SK-N-SH (cell line): ENCODE measurements at regions not wholly inside any gene's neighbourhood (a gene's known extent, or its start where the extent isn't known, plus 50 kb on each side); places are given as distances from the start of the nearest gene placed in this dataset.

Experiments
- CTCF ChIA-PET: fragments of 300-600, 350-600 bp; formaldehyde crosslinking; extraction: SDS; loops from one replicate; lab custom pipeline; 2021; lab: Yijun Ruan, JAX
- POLR2A ChIA-PET: fragments of 350-600 bp; sonication (Branson Sonifier 250); formaldehyde crosslinking; extraction: SDS; loops from one replicate; lab custom pipeline; 2020; ENCODE audit warnings: antibody characterized with exemption, inconsistent platforms; lab: Yijun Ruan, JAX
- DNase-seq: peaks from one replicate; pipeline ENCODE4 v3.0.0; 2012
- H2AFZ ChIP-seq: fragments of 200-600 bp; sonication (generic); 2 replicates; pipeline ENCODE4 v1.8.1; 2016; ENCODE audit warnings: antibody characterized with exemption, mild to moderate bottlenecking, low read depth
- H3F3A ChIP-seq: fragments of 200-600 bp; sonication (generic); replicated peaks from 2 replicates; pipeline ENCODE3; 2016; ENCODE audit warnings: antibody characterized with exemption, mild to moderate bottlenecking; ENCODE audit not compliant: insufficient read depth
- H3K27ac ChIP-seq, 2 experiments: fragments of 200-500 bp in 1 of 2; fragments of 200-600 bp in 1 of 2; sonication (Bioruptor generic) in 1 of 2; sonication (generic), shearing (Covaris generic) in 1 of 2; 2 replicates each; pipeline versions ENCODE4 v1.5.1 to v1.6.1; 2014 to 2016; ENCODE audit warnings: low read depth in 2 of 2, inconsistent platforms in 1 of 2, low read length in 1 of 2, mild to moderate bottlenecking in 1 of 2, mixed read lengths in 1 of 2
- H3K27me3 ChIP-seq: fragments of 200-600 bp; sonication (generic), shearing (Covaris generic); 2 replicates; pipeline ENCODE4 v1.6.1; 2016; ENCODE audit warnings: mixed run types; ENCODE audit not compliant: insufficient read depth
- H3K36me3 ChIP-seq, 2 experiments: fragments of 200-500 bp in 1 of 2; fragments of 200-600 bp in 1 of 2; sonication (Bioruptor generic) in 1 of 2; sonication (generic) in 1 of 2; replicated peaks in 1 of 2; 2 replicates each; pipeline versions ENCODE3 to v1.5.1; 2014 to 2016; ENCODE audit warnings: low read length in 1 of 2, mild to moderate bottlenecking in 1 of 2; ENCODE audit not compliant: insufficient read depth in 2 of 2, control insufficient read depth in 1 of 2
- H3K4me1 ChIP-seq, 2 experiments: fragments of 200-500 bp in 1 of 2; fragments of 200-600 bp in 1 of 2; sonication (Bioruptor generic) in 1 of 2; sonication (generic), shearing (Covaris generic) in 1 of 2; 2 replicates each; pipeline versions ENCODE4 v1.5.1 to v1.6.1; 2014 to 2016; ENCODE audit warnings: low read depth in 1 of 2, low read length in 1 of 2, mixed run types in 1 of 2; ENCODE audit not compliant: insufficient read depth in 2 of 2, control insufficient read depth in 1 of 2
- H3K4me2 ChIP-seq: fragments of 200-600 bp; sonication (generic), shearing (Covaris generic); 2 replicates; pipeline ENCODE4 v1.6.1; 2017; ENCODE audit warnings: mixed run types
- H3K4me3 ChIP-seq, 2 experiments: fragments of 200-500 bp in 1 of 2; fragments of 200-600 bp in 1 of 2; sonication (Bioruptor generic) in 1 of 2; sonication (generic), shearing (Covaris generic) in 1 of 2; 2 replicates each; pipeline versions ENCODE4 v1.5.1 to v1.8.1; 2014 to 2016; ENCODE audit warnings: low read depth in 2 of 2, inconsistent platforms in 1 of 2, low read length in 1 of 2, mild to moderate bottlenecking in 1 of 2, mixed read lengths in 1 of 2, moderate library complexity in 1 of 2
- H3K79me2 ChIP-seq: fragments of 200-600 bp; sonication (generic); 2 replicates; pipeline ENCODE4 v1.8.1; 2017; ENCODE audit warnings: mild to moderate bottlenecking; ENCODE audit not compliant: insufficient read depth
- H3K9ac ChIP-seq: fragments of 200-600 bp; sonication (generic); 2 replicates; pipeline ENCODE4 v1.6.1; 2017; ENCODE audit warnings: mixed run types
- H3K9me2 ChIP-seq: fragments of 200-600 bp; sonication (generic); 2 replicates; pipeline ENCODE4 v1.6.1; 2017; ENCODE audit warnings: mixed run types
- H3K9me3 ChIP-seq: fragments of 200-600 bp; sonication (generic); 2 replicates; pipeline ENCODE4 v1.6.1; 2017; ENCODE audit warnings: mixed run types, mild to moderate bottlenecking, moderate library complexity
- H4K20me1 ChIP-seq: fragments of 200-600 bp; sonication (generic); 2 replicates; pipeline ENCODE4 v1.6.1; 2017; ENCODE audit warnings: mild to moderate bottlenecking, mixed run types; ENCODE audit not compliant: insufficient read depth
- ELF1 ChIP-seq: IDR thresholded peaks from 2 replicates; pipeline ENCODE4 v1.4.0; 2012
- EP300 ChIP-seq, 2 experiments: IDR thresholded peaks; 2 replicates each; pipeline versions ENCODE4 v1.4.0 to v1.6.1; 2012; ENCODE audit warnings: borderline replicate concordance in 1 of 2, low read depth in 1 of 2, low read length in 1 of 2
- EZH2phosphoT487 ChIP-seq: fragments of 200-600 bp; sonication (generic); IDR thresholded peaks from 2 replicates; pipeline ENCODE4 v1.6.1; 2017; ENCODE audit warnings: low read depth, mixed run types, mild to moderate bottlenecking, antibody characterized with exemption, moderate library complexity, borderline replicate concordance
- FOSL2 ChIP-seq: IDR thresholded peaks from 2 replicates; pipeline ENCODE4 v1.4.0; 2012; ENCODE audit warnings: low read depth, mild to moderate bottlenecking, moderate library complexity, borderline replicate concordance
- MEF2A ChIP-seq: IDR thresholded peaks from 2 replicates; pipeline ENCODE4 v1.4.0; 2012; ENCODE audit warnings: low read depth, borderline replicate concordance
- NRF1 ChIP-seq: IDR thresholded peaks from 2 replicates; pipeline ENCODE4 v1.6.1; 2012; ENCODE audit warnings: low read depth, mild to moderate bottlenecking, low read length
- RFX5 ChIP-seq: IDR thresholded peaks from 2 replicates; pipeline ENCODE4 v1.6.1; 2012; ENCODE audit warnings: mild to moderate bottlenecking, improper control_type of control experiment, low read length
- RXRA ChIP-seq: IDR thresholded peaks from 2 replicates; pipeline ENCODE4 v1.4.0; 2012; ENCODE audit warnings: low read depth, mild to moderate bottlenecking, borderline replicate concordance
- SIN3A ChIP-seq: IDR thresholded peaks from 2 replicates; pipeline ENCODE4 v1.6.1; 2012; ENCODE audit warnings: low read depth, mild to moderate bottlenecking, low read length, moderate library complexity, borderline replicate concordance
- SMC3 ChIP-seq: IDR thresholded peaks from 2 replicates; pipeline ENCODE4 v1.6.1; 2012; ENCODE audit warnings: low read depth, low read length, improper control_type of control experiment
- TEAD4 ChIP-seq: IDR thresholded peaks from 2 replicates; pipeline ENCODE4 v1.4.0; 2012; ENCODE audit warnings: mild to moderate bottlenecking, borderline replicate concordance; ENCODE audit not compliant: insufficient read depth
- WGBS: methylation state at CpG from one replicate; pipeline ENCODE4 v1.1.6; 2017; ENCODE audit warnings: low lambda C conversion rate; 5-methylcytosine and 5-hydroxymethylcytosine counted together
- TF ChIP-seq, protein P1 (sequence below): IDR thresholded peaks from 2 replicates; pipeline ENCODE4 v1.4.0; 2012; ENCODE audit warnings: low read depth
- TF ChIP-seq, protein P2 (sequence below): IDR thresholded peaks from 2 replicates; pipeline ENCODE4 v1.4.0; 2012; ENCODE audit warnings: low read depth, borderline replicate concordance
- TF ChIP-seq, protein P3 (sequence below): fragments of 150-350 bp; IDR thresholded peaks from 2 replicates; pipeline ENCODE4 v1.6.1; 2016; ENCODE audit warnings: mild to moderate bottlenecking, low read depth, low read length
- TF ChIP-seq, protein P4 (sequence below): fragments of 200-600 bp; sonication (generic); IDR thresholded peaks from 2 replicates; pipeline ENCODE4 v1.6.1; 2017; ENCODE audit warnings: antibody characterized with exemption, mild to moderate bottlenecking, moderate library complexity
- TF ChIP-seq, protein P5 (sequence below): fragments of 150-350 bp; IDR thresholded peaks from 2 replicates; pipeline ENCODE4 v1.6.1; 2017; ENCODE audit warnings: antibody characterized with exemption, low read length, low read depth, borderline replicate concordance

DNA sequence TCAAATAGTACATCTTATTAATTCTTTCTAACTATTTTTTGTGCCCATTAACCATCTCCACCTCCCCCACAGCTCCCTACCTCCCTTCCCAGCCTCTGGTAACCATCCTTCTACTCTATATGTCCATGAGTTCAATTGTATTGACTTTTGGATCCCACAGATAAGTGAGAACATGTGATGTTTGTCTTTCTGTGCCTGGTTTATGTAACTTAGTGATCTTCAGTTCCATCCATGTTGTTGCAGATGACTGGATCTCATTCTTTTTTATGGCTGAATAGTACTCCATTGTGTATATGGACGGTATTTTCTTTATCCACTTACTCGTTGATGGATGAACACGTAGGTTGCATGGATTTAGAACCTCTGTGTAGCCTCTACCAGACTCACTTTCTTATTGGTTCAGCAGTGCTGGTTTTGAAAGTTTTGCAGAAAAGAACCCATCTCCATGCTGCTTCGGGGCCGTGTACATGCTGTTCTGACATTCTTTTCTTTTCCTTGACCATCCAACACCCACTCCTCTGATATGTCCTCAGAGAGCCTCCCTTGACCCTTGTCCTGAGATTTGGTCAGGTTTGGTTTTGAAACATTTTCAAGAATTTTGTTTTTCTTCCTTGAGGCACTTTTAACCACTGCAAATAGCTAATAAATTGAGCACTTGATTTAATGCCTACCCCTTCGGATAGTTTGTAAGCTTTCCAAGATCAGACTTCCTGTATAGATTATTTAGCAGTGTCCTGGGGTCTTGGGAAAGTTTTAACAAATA, 231.2 kb upstream of the ZFP64 start:
- H3K79me2 ChIP-seq: no peaks in the 10 kb centered on the region
- H3K9me2 ChIP-seq: no peaks in the 10 kb centered on the region
- 57% methylated on average over 6 of the region's 6 CpGs for WGBS
- CTCF ChIA-PET: no interaction called here
- no peaks in the 10 kb centered on the region for H3K9me3 ChIP-seq
- DNase-seq: no peak
- no peak overlapping the region for H3K9ac ChIP-seq
- no peaks in the 10 kb centered on the region for H3K4me1 ChIP-seq
- POLR2A ChIA-PET: no interaction called here
- H3K36me3 ChIP-seq: no peaks in the 10 kb centered on the region
- no peak overlapping the region for H3K4me2 ChIP-seq
- H3K27ac ChIP-seq: no peak overlapping the region
- H3K27me3 ChIP-seq: no peaks in the 10 kb centered on the region
- TF ChIP-seq, protein P1, sequence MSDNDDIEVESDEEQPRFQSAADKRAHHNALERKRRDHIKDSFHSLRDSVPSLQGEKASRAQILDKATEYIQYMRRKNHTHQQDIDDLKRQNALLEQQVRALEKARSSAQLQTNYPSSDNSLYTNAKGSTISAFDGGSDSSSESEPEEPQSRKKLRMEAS: no peak
- TF ChIP-seq, protein P2, sequence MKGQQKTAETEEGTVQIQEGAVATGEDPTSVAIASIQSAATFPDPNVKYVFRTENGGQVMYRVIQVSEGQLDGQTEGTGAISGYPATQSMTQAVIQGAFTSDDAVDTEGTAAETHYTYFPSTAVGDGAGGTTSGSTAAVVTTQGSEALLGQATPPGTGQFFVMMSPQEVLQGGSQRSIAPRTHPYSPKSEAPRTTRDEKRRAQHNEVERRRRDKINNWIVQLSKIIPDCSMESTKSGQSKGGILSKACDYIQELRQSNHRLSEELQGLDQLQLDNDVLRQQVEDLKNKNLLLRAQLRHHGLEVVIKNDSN: no peak
- TF ChIP-seq, protein P3, sequence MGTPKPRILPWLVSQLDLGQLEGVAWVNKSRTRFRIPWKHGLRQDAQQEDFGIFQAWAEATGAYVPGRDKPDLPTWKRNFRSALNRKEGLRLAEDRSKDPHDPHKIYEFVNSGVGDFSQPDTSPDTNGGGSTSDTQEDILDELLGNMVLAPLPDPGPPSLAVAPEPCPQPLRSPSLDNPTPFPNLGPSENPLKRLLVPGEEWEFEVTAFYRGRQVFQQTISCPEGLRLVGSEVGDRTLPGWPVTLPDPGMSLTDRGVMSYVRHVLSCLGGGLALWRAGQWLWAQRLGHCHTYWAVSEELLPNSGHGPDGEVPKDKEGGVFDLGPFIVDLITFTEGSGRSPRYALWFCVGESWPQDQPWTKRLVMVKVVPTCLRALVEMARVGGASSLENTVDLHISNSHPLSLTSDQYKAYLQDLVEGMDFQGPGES: no peak
- TF ChIP-seq EP300 (IDR thresholded peaks at IDR 0.05; ENCODE audit: borderline replicate concordance in 1 of 2, low read depth in 1 of 2, low read length in 1 of 2): no peak
- H2AFZ ChIP-seq: no peak overlapping the region
- peaks cover 16% of the 10 kb centered on the region for H3F3A ChIP-seq
- H3K4me3 ChIP-seq: no peak overlapping the region
- H4K20me1 ChIP-seq: no peaks in the 10 kb centered on the region

DNA sequence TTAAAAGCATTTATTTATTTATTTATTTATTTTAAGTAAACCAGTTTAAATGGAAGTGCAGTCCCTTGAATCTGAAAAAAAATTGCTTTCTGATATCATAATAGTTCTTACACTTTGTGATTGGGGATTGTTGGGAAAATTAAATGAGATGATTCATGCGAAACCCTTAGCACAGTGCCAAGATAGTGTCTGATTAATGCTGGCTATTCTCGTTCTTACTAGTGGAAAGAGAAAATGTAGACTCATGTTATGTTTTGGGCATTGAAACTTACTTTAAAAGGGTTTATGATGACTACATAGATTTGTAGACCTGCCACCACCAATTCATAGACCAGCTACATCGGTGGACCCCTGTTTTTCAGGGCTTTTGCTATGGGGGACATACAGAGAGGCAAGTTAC, 229.2 kb upstream of the ZFP64 start:
- Histone ChIP-seq H3K9me2 (no peaks in the 10 kb centered on the region), H3K9ac (no peak overlapping the region), H2AFZ (no peak overlapping the region), H4K20me1 (no peaks in the 10 kb centered on the region), H3K27me3 (no peaks in the 10 kb centered on the region), H3K27ac (no peak overlapping the region), H3K79me2 (no peaks in the 10 kb centered on the region), H3K4me3 (no peak overlapping the region), H3K4me1 (no peaks in the 10 kb centered on the region), H3K36me3 (no peaks in the 10 kb centered on the region), H3K4me2 (no peak overlapping the region), H3K9me3 (no peaks in the 10 kb centered on the region), H3F3A (peaks cover 16% of the 10 kb centered on the region)
- ChIA-PET POLR2A (no interaction called here), CTCF (interaction anchor here (1.1 kb wide), 1 partner anchor 108 kb away, joined by 3 read pairs; no protein-coding TSS in a partner anchor)
- TF ChIP-seq EP300 (IDR thresholded peaks at IDR 0.05; ENCODE audit: borderline replicate concordance in 1 of 2, low read depth in 1 of 2, low read length in 1 of 2) (no peak), ELF1 (no peak), RXRA (no peak), EZH2phosphoT487 (no peak), MEF2A (no peak), SMC3 (no peak), FOSL2 (no peak), SIN3A (no peak), TEAD4 (no peak), RFX5 (no peak), NRF1 (no peak)
- TF ChIP-seq, protein P4, sequence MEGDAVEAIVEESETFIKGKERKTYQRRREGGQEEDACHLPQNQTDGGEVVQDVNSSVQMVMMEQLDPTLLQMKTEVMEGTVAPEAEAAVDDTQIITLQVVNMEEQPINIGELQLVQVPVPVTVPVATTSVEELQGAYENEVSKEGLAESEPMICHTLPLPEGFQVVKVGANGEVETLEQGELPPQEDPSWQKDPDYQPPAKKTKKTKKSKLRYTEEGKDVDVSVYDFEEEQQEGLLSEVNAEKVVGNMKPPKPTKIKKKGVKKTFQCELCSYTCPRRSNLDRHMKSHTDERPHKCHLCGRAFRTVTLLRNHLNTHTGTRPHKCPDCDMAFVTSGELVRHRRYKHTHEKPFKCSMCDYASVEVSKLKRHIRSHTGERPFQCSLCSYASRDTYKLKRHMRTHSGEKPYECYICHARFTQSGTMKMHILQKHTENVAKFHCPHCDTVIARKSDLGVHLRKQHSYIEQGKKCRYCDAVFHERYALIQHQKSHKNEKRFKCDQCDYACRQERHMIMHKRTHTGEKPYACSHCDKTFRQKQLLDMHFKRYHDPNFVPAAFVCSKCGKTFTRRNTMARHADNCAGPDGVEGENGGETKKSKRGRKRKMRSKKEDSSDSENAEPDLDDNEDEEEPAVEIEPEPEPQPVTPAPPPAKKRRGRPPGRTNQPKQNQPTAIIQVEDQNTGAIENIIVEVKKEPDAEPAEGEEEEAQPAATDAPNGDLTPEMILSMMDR: no peak
- TF ChIP-seq, protein P1: no peak
- TF ChIP-seq, protein P5, sequence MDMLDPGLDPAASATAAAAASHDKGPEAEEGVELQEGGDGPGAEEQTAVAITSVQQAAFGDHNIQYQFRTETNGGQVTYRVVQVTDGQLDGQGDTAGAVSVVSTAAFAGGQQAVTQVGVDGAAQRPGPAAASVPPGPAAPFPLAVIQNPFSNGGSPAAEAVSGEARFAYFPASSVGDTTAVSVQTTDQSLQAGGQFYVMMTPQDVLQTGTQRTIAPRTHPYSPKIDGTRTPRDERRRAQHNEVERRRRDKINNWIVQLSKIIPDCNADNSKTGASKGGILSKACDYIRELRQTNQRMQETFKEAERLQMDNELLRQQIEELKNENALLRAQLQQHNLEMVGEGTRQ: no peak
- TF ChIP-seq, protein P2: no peak
- WGBS: 50% methylated on average over 3 of the region's 3 CpGs
- DNase-seq: no peak
